Left ventricle myocardium inferior (tissue), 1 donor: ENCODE measurements at regions not wholly inside any gene's neighbourhood (a gene's known extent, or its start where the extent isn't known, plus 50 kb on each side); places are given as distances from the start of the nearest gene placed in this dataset.

Experiments used
- DNase-seq: peaks from one replicate; pipeline ENCODE4 v3.0.0-alpha.2; 2020
- H3K27ac ChIP-seq: fragments of 200-600 bp; replicated peaks from 2 replicates; pipeline ENCODE4 v1.8.0; 2021
- H3K27me3 ChIP-seq: fragments of 200-600 bp; 2 replicates; pipeline ENCODE4 v1.8.0; 2021; ENCODE audit warnings: low read depth
- H3K36me3 ChIP-seq: fragments of 200-600 bp; 2 replicates; pipeline ENCODE4 v1.8.0; 2021
- H3K4me1 ChIP-seq: fragments of 200-600 bp; 2 replicates; pipeline ENCODE4 v1.8.0; 2021
- H3K4me3 ChIP-seq: fragments of 200-600 bp; 2 replicates; pipeline ENCODE4 v1.8.0; 2021; ENCODE audit warnings: mild to moderate bottlenecking, moderate library complexity
- H3K9me3 ChIP-seq: fragments of 200-600 bp; replicated peaks from 2 replicates; pipeline ENCODE4 v1.8.0; 2021
- CTCF ChIP-seq: fragments of 200-600 bp; IDR thresholded peaks from 2 replicates; pipeline ENCODE4 v1.8.0; 2021; ENCODE audit warnings: antibody characterized with exemption, mild to moderate bottlenecking, borderline replicate concordance
- intact Hi-C: fragments of 100-400 bp; cut with micrococcal nuclease; formaldehyde crosslinking; loops from one replicate; pipeline ENCODE4 v1.11.0; 2022
- donor health status: DM: no; HTN: yes; CAD: no; lungs with severe emphysema.

- H3K4me1 ChIP-seq: no peaks in the 10 kb centered on the region
- DNase-seq: no peak
- H3K36me3 ChIP-seq: no peaks in the 10 kb centered on the region
- intact Hi-C loops: no loop called here
- TF ChIP-seq CTCF: no peak
- H3K27me3 ChIP-seq: peaks cover 8% of the 10 kb centered on the region
- H3K27ac ChIP-seq: no peak overlapping the region
- no peaks in the 10 kb centered on the region for H3K9me3 ChIP-seq
- H3K4me3 ChIP-seq: no peak overlapping the region
These were observed 59.1 kb upstream of the RRP15 start for GRCh38 chr1:218226005-218226404.
